ENCODE measurements at regions not wholly inside any gene's neighbourhood (a gene's known extent, or its start where the extent isn't known, plus 50 kb on each side); places are given as distances from the start of the nearest gene placed in this dataset.

- TF ChIP-seq TSHZ1 (tag by site-specific recombination; IDR thresholded peaks at IDR 0.05; ENCODE audit: borderline replicate concordance) = no peak
- no peak for TF ChIP-seq ZFP41 (tag by site-specific recombination; IDR thresholded peaks at IDR 0.05; ENCODE audit: borderline replicate concordance)
- TF ChIP-seq ZNF600 (tag by site-specific recombination; IDR thresholded peaks at IDR 0.05) = no peak
- no peak for TF ChIP-seq ZBTB20 (tag by site-specific recombination; IDR thresholded peaks at IDR 0.05)
- no peak for TF ChIP-seq ZNF423 (tag by site-specific recombination; IDR thresholded peaks at IDR 0.05)
- TF ChIP-seq ZFP3 (tag by site-specific recombination; IDR thresholded peaks at IDR 0.05; ENCODE audit: low read depth) = no peak
- TF ChIP-seq ZBTB8A (tag by site-specific recombination; IDR thresholded peaks at IDR 0.05) = no peak
- no peak for TF ChIP-seq KLF10 (tag by site-specific recombination; IDR thresholded peaks at IDR 0.05)
These were observed 317.1 kb upstream of the HSF2 start (continued) for GRCh38 chr6:122082370-122082769.

GRCh38 chr6:122092366-122092765 lies 307.1 kb upstream of the HSF2 start:
- no peak overlapping the region for H3K4me3 ChIP-seq (ENCODE audit: low read depth, low read length)
- no peaks in the 10 kb centered on the region for H3K9me3 ChIP-seq (ENCODE audit: control insufficient read depth, insufficient read depth, low read depth, low read length)
- H3K36me3 ChIP-seq (ENCODE audit: control insufficient read depth in 2 of 2, insufficient read depth in 1 of 2, low read length in 2 of 2) = no peaks in the 10 kb centered on the region
- no peak for TF ChIP-seq ZNF266 (tag by site-specific recombination; IDR thresholded peaks at IDR 0.05; ENCODE audit: low read depth)
- TF ChIP-seq PRDM4 (tag by site-specific recombination; IDR thresholded peaks at IDR 0.05) = no peak
- no peak for TF ChIP-seq ZNF214 (tag by site-specific recombination; IDR thresholded peaks at IDR 0.05; ENCODE audit: borderline replicate concordance)
- TF ChIP-seq ZNF449 (tag by site-specific recombination; IDR thresholded peaks at IDR 0.05) = no peak
- TF ChIP-seq ZBTB7A (tag by site-specific recombination; IDR thresholded peaks at IDR 0.05; ENCODE audit: low read depth) = no peak
- TF ChIP-seq ZBTB44 (tag by site-specific recombination; IDR thresholded peaks at IDR 0.05) = no peak
- TF ChIP-seq ZNF777 (tag by site-specific recombination; IDR thresholded peaks at IDR 0.05; ENCODE audit: borderline replicate concordance) = no peak
- TF ChIP-seq REST (tag by site-specific recombination; IDR thresholded peaks at IDR 0.05) = peak; percentile 64; the same call in 1 of the 2 replicates
- ChIA-PET POLR2A (no interaction called here), CTCF (no interaction called here)
- no peaks in the 10 kb centered on the region for H3K4me1 ChIP-seq (ENCODE audit: control insufficient read depth, insufficient read depth, low read length)
- no peak overlapping the region for H3K27ac ChIP-seq (ENCODE audit: extremely low read depth, low read depth, low read length)
